Hematopoietic multipotent progenitor cell treated with erythropoietin and hydrocortisone succinate and interleukin-3 and kit ligand, for 6 days (in vitro differentiated cells): ENCODE measurements at regions not wholly inside any gene's neighbourhood (a gene's known extent, or its start where the extent isn't known, plus 50 kb on each side); places are given as distances from the start of the nearest gene placed in this dataset.
"Not testable (repeated sequence)": the region's sequence is repeated elsewhere in the genome, so short reads cannot be mapped to it uniquely, and the experiment has no call there.

Experiments used
- DNase-seq: peaks from one replicate; pipeline ENCODE4 v3.0.0-alpha.2; 2015

- DNase-seq = no peak
Observed at GRCh38 chr6:22129751-22130150, 167.1 kb downstream of the PRL start.

- DNase-seq = no peak
Observed at GRCh38 chr6:22132656-22133055, 164.2 kb downstream of the PRL start.

- DNase-seq = no peak
Observed at GRCh38 chr6:22133357-22133756, 163.5 kb downstream of the PRL start.

GRCh38 chr6:22134308-22134707 is 162.5 kb downstream of the PRL start:
- no peak for DNase-seq

- DNase-seq = no peak
Observed at GRCh38 chr6:22135395-22135794, 161.4 kb downstream of the PRL start.

GRCh38 chr6:22140736-22141135 is 156.1 kb downstream of the PRL start:
- DNase-seq = not testable (repeated sequence)

GRCh38 chr6:22141241-22141745 is 155.5 kb downstream of the PRL start:
- no peak for DNase-seq

GRCh38 chr6:22142856-22143255 is 154.0 kb downstream of the PRL start:
- peak; percentile 70 for DNase-seq

GRCh38 chr6:22145376-22145775 is 151.5 kb downstream of the PRL start:
- DNase-seq = no peak

- peak; percentile 47 for DNase-seq
Observed at GRCh38 chr6:22145823-22146677, 150.8 kb downstream of the PRL start.

GRCh38 chr6:22146678-22146930 is 150.2 kb downstream of the PRL start:
- no peak for DNase-seq

- peak; percentile 10 for DNase-seq
Observed at GRCh38 chr6:22146931-22147701, 149.7 kb downstream of the PRL start.

GRCh38 chr6:22147921-22148776 is 148.7 kb downstream of the PRL start:
- DNase-seq = no peak

GRCh38 chr6:22149096-22149495 is 147.7 kb downstream of the PRL start:
- DNase-seq = no peak

GRCh38 chr6:22149501-22150367 is 147.1 kb downstream of the PRL start:
- no peak for DNase-seq

GRCh38 chr6:22150368-22151035 is 146.3 kb downstream of the PRL start:
- DNase-seq = no peak

- no peak for DNase-seq
Observed at GRCh38 chr6:22151892-22152291, 144.9 kb downstream of the PRL start.

- DNase-seq = no peak
Observed at GRCh38 chr6:22152841-22153240, 144.0 kb downstream of the PRL start.

GRCh38 chr6:22153384-22154158 is 143.3 kb downstream of the PRL start:
- peak; percentile 53 for DNase-seq

GRCh38 chr6:22155551-22155950 is 141.3 kb downstream of the PRL start:
- DNase-seq = no peak

GRCh38 chr6:22157233-22157632 is 139.6 kb downstream of the PRL start:
- DNase-seq = no peak
